WERI-Rb-1 (cell line): ENCODE measurements at regions not wholly inside any gene's neighbourhood (a gene's known extent, or its start where the extent isn't known, plus 50 kb on each side); places are given as distances from the start of the nearest gene placed in this dataset.

Experiments used
- DNase-seq: peaks from one replicate; pipeline ENCODE4 v3.0.0-alpha.2; 2020
- H3K27ac ChIP-seq: fragments of 250-450 bp; sonication (Bioruptor Pico); 2 replicates; pipeline ENCODE4 v1.5.1; 2020; ENCODE audit warnings: mild to moderate bottlenecking, moderate library complexity
- H3K27me3 ChIP-seq: fragments of 250-450 bp; sonication (Bioruptor Pico); 2 replicates; pipeline ENCODE4 v1.5.1; 2021; ENCODE audit warnings: mild to moderate bottlenecking, low read depth, moderate library complexity; ENCODE audit not compliant: insufficient read depth, severe bottlenecking
- H3K36me3 ChIP-seq: fragments of 250-450 bp; sonication (Bioruptor Pico); 2 replicates; pipeline ENCODE4 v1.5.1; 2020; ENCODE audit warnings: mild to moderate bottlenecking, moderate library complexity
- H3K4me3 ChIP-seq: 2 replicates; pipeline ENCODE4 v1.5.1; 2011; ENCODE audit warnings: low read depth, mild to moderate bottlenecking, control low read depth, low read length
- H3K9me3 ChIP-seq: fragments of 250-450 bp; sonication (Bioruptor Pico); 2 replicates; pipeline ENCODE4 v1.5.1; 2021; ENCODE audit warnings: mild to moderate bottlenecking, moderate library complexity; ENCODE audit not compliant: severe bottlenecking
- CTCF ChIP-seq: IDR thresholded peaks from 2 replicates; pipeline ENCODE4 v1.5.1; 2011; ENCODE audit warnings: low read depth, mild to moderate bottlenecking, control low read depth, inconsistent platforms, low read length

GRCh38 chr1:22344329-22344630, 107.4 kb upstream of the ZBTB40 start:
- Histone ChIP-seq H3K9me3 (no peaks in the 10 kb centered on the region), H3K4me3 (no peak overlapping the region), H3K27me3 (no peaks in the 10 kb centered on the region), H3K36me3 (no peaks in the 10 kb centered on the region), H3K27ac (no peak overlapping the region)
- no peak for DNase-seq
- no peak for TF ChIP-seq CTCF

- H3K27me3 ChIP-seq = no peaks in the 10 kb centered on the region
- no peak for DNase-seq
- H3K27ac ChIP-seq = no peak overlapping the region
- no peak overlapping the region for H3K4me3 ChIP-seq
- H3K36me3 ChIP-seq = no peaks in the 10 kb centered on the region
- TF ChIP-seq CTCF = no peak
- no peaks in the 10 kb centered on the region for H3K9me3 ChIP-seq
Measured at GRCh38 chr1:22344851-22345560, 106.6 kb upstream of the ZBTB40 start.

GRCh38 chr1:22347854-22348760, 103.5 kb upstream of the ZBTB40 start:
- no peak overlapping the region for H3K4me3 ChIP-seq
- H3K9me3 ChIP-seq = no peaks in the 10 kb centered on the region
- H3K27me3 ChIP-seq = no peaks in the 10 kb centered on the region
- H3K27ac ChIP-seq = no peak overlapping the region
- no peak for DNase-seq
- no peaks in the 10 kb centered on the region for H3K36me3 ChIP-seq
- TF ChIP-seq CTCF = no peak

GRCh38 chr1:22349362-22350043, 102.1 kb upstream of the ZBTB40 start:
- no peak for DNase-seq
- H3K4me3 ChIP-seq = peak overlapping the region; percentile 45
- H3K27ac ChIP-seq = peak overlapping the region; percentile 59
- no peaks in the 10 kb centered on the region for H3K36me3 ChIP-seq
- H3K27me3 ChIP-seq = no peaks in the 10 kb centered on the region
- no peak for TF ChIP-seq CTCF
- H3K9me3 ChIP-seq = no peaks in the 10 kb centered on the region

- Histone ChIP-seq H3K27ac (peak overlapping the region; percentile 59), H3K9me3 (no peaks in the 10 kb centered on the region), H3K36me3 (no peaks in the 10 kb centered on the region), H3K4me3 (peak overlapping the region; percentile 45), H3K27me3 (no peaks in the 10 kb centered on the region)
- no peak for TF ChIP-seq CTCF
- peak; percentile 74 for DNase-seq
Measured at GRCh38 chr1:22350171-22350923, 101.3 kb upstream of the ZBTB40 start.
